Fibroblast of the conjunctiva (primary cell): ENCODE measurements at regions not wholly inside any gene's neighbourhood (a gene's known extent, or its start where the extent isn't known, plus 50 kb on each side); places are given as distances from the start of the nearest gene placed in this dataset.

Source experiments
- DNase-seq: peaks from one replicate; pipeline ENCODE4 v3.0.0-alpha.2; 2010; ENCODE audit warnings: low read depth

GRCh38 chr3:181066143-181067087 is 76.9 kb upstream of the DNAJC19 start:
- no peak for DNase-seq

GRCh38 chr3:181056136-181056732 is 66.7 kb upstream of the DNAJC19 start:
- no peak for DNase-seq

GRCh38 chr3:181054538-181054937 is 65.0 kb upstream of the DNAJC19 start:
- DNase-seq: no peak

- DNase-seq: no peak
Measured at GRCh38 chr3:181052256-181052655, 62.7 kb upstream of the DNAJC19 start.

- no peak for DNase-seq
Measured at GRCh38 chr3:181050738-181051137, 61.2 kb upstream of the DNAJC19 start.

- no peak for DNase-seq
Measured at GRCh38 chr3:181040030-181040429, 50.5 kb upstream of the DNAJC19 start.
